Tongue (tissue), 1 donor: ENCODE measurements at regions not wholly inside any gene's neighbourhood (a gene's known extent, or its start where the extent isn't known, plus 50 kb on each side); places are given as distances from the start of the nearest gene placed in this dataset.

Experiments
- DNase-seq: peaks from one replicate; pipeline ENCODE4 v3.0.0-alpha.2; 2015

DNA sequence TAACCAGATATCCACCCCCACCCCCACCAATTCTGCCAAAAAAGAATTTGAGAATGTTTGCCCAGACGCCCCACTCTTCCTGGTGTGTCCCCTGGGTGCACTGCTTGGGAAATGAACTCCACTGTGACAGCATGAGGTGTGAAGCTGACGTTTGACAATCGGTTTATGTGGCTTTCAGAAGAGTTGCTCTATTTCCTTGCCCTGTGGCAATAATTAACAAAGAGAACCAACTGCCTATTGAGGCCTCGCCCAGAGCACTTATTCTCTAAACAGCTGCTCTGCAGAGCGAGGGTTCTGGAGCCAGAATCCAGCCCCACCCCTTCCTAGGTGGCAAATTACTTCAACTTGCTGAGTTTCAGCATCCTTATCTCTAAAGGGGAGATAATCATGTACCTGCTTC is 115.8 kb upstream of the SIX3 start:
- peak; percentile 12 for DNase-seq

DNA sequence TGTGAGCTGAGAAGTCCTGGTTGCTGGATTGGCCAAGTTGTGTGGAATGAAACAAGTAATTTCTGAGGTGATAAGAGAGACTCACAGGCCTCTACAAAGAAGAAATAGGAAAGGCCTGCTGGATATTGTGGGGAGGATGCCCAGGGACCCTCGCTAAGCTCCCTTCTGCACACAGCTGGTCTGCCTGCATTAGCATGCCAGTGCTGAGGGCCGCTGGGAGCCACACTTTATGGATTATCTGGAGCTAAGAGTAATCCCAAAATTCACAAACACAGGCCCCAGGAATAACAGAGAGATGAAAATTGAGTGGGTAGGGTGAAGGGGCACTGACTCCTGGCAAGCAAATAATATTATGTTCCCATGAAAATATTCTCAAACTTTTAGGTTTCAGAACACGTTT is 114.9 kb upstream of the SIX3 start:
- peak; percentile 11 for DNase-seq

DNA sequence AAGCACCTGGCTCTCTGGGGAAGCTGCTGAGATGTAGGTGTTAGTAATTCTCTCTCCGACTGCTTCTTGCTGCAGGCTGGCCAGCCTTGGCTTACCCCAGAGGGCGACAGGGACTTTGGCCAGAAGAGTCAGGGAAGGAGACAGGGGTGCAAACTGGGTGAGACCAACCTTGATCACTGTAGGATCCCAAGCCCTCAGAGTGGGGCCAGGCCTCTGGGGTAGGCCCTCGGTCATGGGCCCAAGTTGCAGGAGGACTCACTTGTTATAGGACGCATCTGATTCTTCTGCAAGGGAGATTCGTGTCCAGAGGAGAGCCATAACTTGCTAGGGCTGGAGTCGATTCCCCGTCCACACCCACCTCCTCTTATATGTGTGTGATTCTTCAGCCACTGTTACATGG is 111.7 kb upstream of the SIX3 start:
- no peak for DNase-seq

DNA sequence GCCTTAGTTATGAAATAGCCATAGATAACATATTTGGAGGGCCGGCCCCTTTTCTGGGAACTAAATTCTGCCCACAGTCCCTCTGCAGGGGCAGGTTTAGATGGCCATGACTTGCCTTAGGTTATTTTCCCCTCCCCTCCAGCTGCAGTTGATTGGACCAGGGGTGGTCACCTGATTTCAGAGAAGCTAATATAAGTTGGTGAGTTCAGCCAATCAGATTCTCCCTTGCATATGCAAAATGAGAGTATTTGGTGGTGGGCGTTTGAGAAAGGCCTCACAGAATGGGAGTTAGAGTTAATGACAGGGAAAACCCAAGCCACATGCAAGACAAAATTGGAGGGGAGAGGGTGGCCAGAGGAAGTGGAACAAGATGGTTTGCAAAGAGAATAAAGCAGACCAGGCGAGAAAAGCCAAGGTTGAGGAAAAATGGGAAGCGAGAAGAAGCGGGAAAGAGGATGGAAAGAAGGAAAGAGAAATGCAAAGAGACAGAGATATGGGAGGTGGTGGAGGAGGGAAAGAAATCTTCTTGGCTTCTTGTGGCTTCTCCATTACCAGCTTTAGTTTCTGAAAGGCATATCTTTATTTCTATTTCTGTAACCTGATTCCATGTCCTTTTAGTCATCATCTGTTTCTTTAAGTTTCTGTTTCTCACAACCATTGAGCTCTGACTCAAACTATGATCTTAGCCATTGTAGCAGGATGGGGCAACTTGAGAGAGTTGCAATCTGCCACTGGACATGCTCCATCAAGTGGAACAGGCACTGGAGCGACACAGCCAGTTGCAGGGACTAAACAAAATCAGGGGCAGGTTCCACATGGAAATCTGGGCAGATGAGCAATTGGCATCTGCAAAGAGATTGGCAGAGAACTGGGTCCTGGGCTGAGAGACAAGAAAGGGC is 108.1 kb upstream of the SIX3 start:
- no peak for DNase-seq

DNA sequence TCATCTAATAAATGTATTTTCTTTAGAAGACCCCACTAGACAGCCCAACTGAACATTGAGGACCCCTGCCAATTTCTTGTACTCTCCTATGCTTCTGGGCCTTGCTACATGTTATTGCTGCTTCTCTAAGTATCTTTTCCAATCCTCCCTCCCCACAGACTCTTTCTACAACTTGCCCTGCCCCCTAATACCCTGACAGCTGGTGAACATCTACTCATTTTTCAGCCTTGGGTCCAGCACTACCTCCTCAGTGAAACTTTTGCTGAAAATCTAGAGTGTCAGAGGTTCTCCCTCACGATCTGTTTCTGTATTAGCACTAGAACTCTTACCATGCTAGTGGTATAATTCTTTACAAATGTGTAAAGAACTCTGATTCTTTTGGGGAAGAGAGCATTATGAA is 106.8 kb upstream of the SIX3 start:
- no peak for DNase-seq

DNA sequence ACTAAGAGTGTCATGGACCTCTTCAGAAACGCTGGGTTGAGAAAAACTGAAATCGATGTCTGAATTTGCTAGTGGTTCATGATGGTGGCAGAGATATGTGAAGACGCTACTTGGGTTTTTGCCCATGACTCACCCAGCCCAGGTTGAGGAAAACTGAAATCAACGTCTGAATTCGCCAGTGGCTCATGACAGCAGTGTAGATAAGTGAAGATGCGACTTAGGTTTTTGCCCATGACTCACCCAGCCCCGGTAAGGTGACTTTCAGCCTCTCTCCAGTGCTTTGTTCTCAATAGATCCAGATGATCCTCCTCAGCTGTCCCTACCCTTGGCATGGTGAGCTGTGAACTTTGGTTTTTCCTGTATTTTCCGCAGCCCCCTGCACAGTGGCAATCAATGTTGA is 105.3 kb upstream of the SIX3 start:
- DNase-seq = no peak

DNA sequence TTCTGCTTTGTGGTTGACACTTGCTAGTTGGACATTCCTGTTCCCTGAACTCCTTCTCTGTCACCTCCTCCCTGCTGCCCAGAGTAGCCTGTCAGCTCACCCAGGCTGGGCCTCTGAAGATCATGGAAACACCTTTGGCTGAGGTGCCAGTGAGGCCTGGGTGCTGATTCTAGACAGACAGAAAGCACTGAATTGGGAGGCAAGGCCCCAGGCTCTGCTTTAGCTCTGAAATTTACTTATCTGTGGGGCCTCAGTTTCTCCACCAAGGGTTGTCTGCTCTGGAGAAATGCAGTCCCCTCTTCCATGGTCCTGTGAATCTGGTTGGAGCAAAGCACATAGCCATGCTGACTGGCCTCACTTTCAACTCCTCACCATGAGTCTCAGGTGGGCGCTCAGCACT is 104.6 kb upstream of the SIX3 start:
- DNase-seq = no peak

DNA sequence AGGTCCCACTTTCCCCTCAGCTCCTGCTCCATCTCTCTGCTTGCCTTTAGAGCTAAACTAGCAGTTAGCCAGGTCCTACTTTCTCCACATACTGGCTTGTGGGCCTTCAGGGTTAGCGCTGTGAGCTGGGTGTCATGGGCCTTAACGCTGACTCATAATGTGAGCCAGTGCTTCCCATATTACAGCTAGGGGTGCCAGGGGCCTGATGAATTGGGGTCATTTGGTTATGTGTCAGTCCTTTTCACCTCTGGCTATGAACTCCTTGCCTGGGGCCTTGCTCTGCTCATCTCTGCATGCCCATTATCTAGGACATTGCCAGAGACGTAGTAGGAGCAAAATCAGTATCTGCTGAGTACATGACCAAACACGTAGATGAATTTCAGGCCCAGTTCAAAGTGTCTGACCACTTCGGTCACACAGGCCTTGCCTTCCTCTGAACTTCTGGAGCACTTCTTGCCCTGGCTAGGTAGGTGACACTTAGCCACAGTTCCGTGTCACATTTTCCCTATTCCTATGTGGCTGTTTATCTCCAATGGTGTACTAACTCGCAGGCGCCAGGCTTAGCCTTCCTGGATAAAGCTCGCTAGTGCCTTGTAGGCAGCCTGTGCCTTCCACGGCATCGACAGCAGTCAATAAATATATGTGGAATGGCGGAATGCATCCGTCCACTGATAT is 103.2 kb upstream of the SIX3 start:
- DNase-seq = no peak

DNA sequence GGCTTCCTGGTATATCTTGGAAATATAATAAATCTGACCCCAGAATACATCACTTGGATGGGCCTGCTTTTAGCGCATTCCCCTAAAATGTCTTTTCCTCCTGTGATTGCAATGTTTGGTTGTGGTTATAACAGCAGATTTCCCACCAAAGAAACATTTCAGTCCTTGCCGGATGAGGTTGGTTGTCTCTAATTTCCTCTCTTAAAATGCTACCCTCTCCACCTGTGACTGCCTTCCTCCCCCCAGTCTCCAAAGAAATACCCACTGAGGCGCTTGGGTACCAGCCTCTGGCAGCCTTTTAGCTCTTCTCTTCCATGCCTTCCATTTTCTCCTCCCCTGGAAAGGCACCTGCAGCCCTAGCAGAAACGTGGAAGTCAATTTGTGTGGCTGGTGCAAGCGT is 102.1 kb upstream of the SIX3 start:
- DNase-seq = no peak

DNA sequence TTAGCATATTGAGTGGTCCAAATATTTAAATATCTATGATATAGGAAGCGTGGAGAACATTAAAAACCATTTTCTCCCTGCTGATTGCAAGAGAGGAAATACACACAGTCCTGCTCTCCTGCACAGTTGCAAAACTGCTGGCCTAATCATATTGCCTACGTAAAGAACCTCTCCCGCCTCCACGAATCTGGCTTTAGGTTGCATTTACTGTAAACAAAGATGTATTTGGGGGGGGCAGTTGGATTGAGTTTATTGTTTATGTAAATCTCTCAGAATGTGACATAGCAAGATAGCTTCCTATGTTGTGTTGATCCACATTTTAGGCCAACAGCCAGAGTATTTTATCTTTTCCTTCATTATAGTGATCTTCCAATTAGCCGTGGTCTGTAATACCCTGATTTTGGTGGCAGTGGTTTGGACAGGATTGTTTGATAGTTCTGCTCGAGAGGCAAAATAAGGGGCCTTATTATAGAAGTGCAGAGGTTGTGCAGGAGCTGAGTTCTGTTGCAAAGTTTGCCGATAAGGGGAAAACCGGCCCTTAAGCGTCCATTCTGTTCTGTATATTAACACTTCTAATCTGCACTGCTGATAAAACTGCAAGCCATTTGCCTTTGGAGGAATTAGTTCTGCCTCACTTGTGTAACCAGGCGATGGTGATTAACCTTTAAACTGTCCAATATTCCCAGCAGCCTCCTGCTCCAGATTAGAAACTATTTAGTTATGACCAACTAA is 101.6 kb upstream of the SIX3 start:
- no peak for DNase-seq

DNA sequence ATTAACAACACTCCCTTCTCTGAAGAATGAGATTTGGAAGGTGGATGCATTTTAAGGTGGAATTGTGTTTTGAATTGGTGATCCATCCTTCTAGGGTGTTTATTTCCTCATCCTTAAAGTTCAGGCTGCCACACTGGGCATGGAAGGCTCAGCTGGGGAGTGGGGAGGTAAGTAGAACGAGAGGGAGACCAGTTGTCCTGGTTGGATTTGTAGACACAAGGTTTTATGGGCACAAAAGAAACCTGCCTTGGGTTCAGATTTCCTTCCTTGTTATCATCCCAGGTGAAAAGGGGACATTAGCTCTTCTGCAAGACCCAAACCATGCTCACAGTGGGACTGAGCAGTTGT is 101.0 kb upstream of the SIX3 start:
- no peak for DNase-seq

DNA sequence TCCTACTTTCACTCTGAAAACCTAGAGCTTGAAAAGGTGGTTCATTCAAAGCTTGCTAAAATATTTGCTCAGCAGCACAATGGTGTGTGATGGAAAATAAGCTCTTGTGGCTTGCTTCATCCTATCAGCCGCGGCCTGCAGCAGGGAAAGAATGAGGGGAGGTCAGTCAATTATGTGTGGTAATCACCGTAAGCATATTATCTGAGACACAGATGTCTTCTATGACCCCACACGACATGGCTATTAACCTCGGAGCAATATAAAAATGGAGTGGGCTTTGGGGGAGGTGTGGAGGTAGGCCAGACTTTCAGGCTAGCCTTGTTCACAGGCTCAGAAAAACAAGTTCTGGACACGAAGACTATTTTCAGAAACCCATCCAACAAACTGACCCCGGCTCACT is 98.4 kb upstream of the SIX3 start:
- DNase-seq = no peak

DNA sequence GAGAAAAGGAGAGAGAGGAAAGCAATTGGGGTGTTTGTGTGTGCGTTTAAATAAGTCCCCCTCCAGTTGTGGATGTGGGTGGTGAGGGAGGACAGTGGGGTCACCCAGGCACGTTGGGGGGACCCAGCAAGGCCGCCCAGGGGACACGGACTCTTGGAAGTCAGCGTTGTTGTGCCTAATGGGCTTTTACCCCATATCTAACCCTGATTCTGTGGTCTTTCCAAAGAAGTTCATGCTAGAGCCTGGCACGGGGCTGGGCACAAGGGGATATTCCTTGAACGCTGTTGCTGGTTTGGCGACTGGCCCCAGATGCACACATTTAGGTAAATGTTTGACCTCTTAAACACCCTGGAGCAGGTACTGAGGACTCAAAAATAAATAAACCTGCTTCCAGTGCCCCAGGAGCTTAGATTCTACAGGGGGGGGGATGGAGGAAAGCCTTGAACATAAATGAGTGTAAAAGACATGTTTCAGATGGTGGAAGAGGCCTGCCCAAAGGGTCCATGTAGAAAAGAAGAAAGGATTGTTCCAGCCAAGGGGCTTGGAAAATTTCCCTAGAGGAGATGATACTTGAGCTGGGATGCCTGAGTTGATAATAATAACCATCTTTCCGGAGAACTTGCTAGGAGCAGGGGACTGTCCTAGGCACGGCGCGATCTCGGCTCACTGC is 97.7 kb upstream of the SIX3 start:
- no peak for DNase-seq

DNA sequence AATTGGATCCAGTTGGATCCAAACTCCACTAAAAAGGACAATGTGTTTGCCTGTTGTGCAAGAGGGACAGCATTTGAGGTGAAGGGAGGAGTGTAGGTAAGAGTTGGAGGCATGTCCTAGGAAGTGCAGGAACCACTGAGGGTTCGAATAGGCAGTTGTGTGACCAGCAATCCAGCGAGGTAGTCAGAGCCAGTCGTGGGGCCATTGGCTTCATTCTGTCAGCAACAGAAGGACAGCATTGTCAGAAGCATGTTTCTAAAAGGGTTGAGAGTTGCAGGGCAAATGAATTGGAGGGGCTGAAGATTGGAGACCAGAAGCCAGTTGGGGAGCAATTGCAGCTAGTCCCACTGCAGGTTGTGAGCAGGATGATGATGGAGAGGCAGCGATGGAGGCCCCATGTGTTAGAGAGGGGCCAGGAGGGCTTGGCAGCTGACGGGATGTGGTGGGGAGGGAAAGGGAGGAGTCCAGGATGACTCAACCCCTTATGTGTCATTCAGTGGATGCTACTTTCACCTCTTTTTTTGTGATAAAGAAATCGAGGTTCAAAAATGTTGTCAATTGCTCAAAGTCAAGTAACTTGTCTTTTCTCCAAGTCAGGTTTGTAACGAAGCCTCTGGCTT is 96.7 kb upstream of the SIX3 start:
- DNase-seq = no peak

DNA sequence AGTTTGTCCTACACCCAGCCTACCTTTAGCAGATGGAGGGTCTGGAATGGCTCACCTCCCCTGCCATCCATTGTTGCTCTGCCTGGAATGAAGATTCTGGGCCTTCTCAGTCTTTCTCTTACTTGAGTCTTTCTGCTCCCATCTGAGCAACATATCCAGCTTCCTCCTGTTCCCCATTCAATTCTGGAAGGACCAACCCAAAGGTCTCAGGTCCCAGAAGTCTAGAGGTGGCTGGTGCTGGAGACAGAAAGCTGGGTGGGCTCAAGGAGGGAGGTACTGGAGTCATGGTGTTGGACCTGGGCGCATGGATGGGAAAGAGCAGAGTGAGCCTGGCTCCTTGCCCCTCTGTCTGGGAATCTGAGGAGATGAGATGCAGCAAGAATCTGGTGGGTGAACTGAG is 93.5 kb upstream of the SIX3 start:
- DNase-seq = no peak

DNA sequence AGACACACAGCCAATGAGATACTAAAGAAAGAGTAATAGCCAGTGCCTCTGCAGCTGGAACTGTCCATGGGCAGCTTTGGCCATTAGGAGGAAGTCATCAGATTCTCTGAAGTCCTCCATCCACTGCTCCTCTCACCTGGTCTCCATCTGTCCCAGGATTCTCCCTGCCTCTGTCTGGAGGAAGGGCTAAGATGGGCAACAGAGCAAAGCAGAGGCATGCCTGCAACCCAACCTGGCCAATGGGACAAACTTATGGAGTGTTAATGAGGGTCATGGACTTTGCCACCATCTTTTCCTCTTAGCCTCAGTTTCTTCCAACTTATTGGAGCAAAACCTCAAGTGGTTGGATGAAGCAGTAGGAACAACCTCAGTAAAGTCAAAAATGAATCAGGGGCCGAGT is 91.5 kb upstream of the SIX3 start:
- no peak for DNase-seq

DNA sequence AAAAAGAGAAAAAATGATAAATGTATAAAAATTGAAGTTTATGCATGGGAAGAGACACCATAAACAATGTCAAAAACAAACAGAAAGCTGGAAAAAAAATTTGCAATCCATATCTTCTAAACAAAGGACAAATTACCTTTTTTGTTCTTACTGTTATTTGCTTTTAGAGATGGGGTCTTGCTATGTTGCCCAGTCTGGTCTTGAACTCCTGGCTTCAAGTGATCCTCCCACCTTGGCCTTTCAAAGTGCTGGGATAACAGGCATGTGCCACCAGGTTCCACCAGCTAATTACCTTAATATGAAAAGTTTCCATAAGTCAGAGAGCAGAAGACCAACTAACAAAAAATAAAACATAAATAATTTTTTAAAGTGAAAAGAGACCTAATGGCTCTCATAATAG is 90.0 kb upstream of the SIX3 start:
- no peak for DNase-seq

DNA sequence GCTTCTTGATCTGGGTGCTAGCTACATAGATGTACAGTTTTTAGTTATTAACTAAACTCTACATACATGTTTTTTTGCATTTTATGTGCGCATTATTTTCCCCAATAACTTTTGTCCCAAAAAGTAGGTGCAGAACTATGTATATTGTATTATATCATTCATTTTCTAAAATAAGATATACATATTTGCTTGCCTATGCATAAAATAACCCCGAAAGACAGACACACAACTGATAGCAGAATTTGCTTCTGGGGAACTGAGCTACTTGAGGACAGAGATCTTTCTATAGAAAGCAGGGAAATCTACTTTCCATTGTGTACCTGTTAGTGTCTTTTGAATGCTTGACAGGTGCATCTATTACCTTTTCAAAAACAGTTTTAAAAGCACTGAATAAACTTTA is 88.9 kb upstream of the SIX3 start:
- DNase-seq = no peak

DNA sequence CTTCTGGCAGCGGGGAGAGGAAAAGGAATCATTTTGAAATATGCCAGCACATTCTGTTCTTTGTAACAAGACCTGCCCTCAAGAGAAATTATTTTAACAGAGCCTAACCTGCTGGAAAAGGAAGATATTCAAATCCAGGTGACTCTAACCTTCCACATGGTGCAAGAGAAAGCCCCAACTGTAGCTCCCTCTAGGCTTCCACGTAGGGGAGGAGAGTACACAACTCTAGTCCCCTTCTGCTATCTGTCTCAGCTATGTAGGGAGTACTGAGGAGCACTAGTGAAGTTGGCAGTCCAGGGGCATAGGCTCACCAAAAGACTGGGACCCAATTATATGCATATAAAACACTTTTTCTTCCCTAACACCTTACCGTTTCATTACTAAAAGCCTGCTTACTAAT is 82.2 kb upstream of the SIX3 start:
- no peak for DNase-seq

DNA sequence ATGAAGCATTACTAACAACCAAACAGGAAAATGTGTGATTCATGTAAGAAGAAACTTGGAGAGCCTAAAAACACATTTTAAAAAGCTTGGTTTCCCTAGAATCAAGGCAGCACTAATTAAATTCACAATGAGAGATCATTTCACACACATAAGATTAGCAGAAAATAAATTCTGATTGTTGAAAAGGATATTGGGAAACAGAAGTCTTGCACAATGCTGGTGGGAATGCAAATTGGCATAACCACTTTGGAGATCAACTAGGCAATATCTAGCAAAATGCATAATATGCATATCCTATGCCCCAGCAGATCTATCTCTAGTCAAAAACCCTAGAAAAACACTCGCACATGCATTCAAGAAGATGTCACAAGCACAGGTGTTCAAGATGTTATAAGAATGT is 75.3 kb upstream of the SIX3 start:
- DNase-seq = no peak

DNA sequence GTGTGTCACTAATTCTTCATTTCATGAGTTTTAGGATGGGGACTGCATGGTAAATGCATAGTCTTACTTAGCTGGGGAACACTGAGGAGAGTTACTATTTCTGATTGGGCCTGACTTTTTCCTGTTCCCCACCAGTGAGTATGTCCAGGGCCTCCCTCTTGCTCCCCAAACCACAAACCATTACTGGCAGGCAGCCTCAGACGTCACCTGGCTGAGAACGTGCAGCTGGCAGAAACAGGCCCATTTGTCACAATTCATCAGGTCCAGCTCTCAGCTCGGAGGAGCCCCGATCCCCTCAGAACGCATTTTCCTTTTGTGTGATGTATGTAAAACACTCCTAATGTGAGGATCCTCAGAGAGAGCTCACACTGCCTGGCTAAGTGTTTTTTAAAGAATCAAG is 71.7 kb upstream of the SIX3 start:
- DNase-seq = peak; percentile 7

DNA sequence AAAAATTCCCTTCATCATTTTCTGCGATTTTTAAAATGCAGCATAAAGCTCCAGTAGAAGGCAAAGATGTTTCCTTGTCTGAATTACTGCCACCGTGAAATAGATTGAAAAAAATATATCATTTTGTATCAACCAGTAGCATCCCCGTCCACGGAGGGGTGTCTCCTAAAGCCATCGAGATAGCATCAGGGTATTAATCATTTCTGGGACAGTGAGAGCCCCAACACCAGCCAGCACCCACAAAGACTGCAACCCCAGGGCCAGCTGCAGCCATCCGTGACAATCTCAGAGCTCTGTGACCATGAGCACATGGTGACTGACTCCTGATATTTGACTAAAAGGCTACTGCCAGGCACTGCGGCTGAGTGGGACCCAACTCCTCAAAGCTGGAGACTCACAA is 64.1 kb upstream of the SIX3 start:
- DNase-seq = no peak
